ENCODE measurements at regions not wholly inside any gene's neighbourhood (a gene's known extent, or its start where the extent isn't known, plus 50 kb on each side); places are given as distances from the start of the nearest gene placed in this dataset.

GRCh38 chr21:28078126-28078525, 914.6 kb downstream of the LTN1 start:
- no peak for TF ChIP-seq CTCF (IDR thresholded peaks at IDR 0.05)
- TF ChIP-seq EZH2 (IDR thresholded peaks at IDR 0.05), result no peak
- no peak for TF ChIP-seq EZH2phosphoT487 (IDR thresholded peaks at IDR 0.05)
